Natural killer cell (primary cell): ENCODE measurements at regions not wholly inside any gene's neighbourhood (a gene's known extent, or its start where the extent isn't known, plus 50 kb on each side); places are given as distances from the start of the nearest gene placed in this dataset.

Source experiments
- ATAC-seq, 3 donors: fragments of 150-1000 bp in 2 of 3; fragments of 200-7000 bp in 1 of 3; cut with Tn5 transposase; 1 replicate in 1 of 3; 2 replicates in 2 of 3; pipeline ENCODE4 v1.10.0; 2021; ENCODE audit warnings: mild to moderate bottlenecking in 2 of 3, moderate library complexity in 2 of 3
- DNase-seq, 2 donors: peaks; one replicate each; pipeline versions ENCODE4 v3.0.0 to v3.0.0-alpha.2; 2013 to 2021; ENCODE audit warnings: mixed read lengths in 1 of 2
- H3K27ac ChIP-seq: one replicate; pipeline ENCODE4 v1.5.1; 2013; ENCODE audit warnings: mild to moderate bottlenecking, low read length
- H3K27me3 ChIP-seq: one replicate; pipeline ENCODE4 v1.6.1; 2013; ENCODE audit warnings: low read length; ENCODE audit not compliant: control insufficient read depth, insufficient read depth
- H3K36me3 ChIP-seq: one replicate; pipeline ENCODE4 v1.6.1; 2013; ENCODE audit warnings: low read length; ENCODE audit not compliant: control insufficient read depth, insufficient read depth
- H3K4me1 ChIP-seq: one replicate; pipeline ENCODE4 v1.6.1; 2013; ENCODE audit warnings: low read length; ENCODE audit not compliant: control insufficient read depth, insufficient read depth
- H3K4me3 ChIP-seq: one replicate; pipeline ENCODE4 v1.5.1; 2013; ENCODE audit warnings: low read length
- H3K9me3 ChIP-seq: one replicate; pipeline ENCODE4 v1.6.1; 2013; ENCODE audit warnings: low read length; ENCODE audit not compliant: control insufficient read depth, insufficient read depth
- H3K27ac Mint-ChIP-seq, 2 donors: one replicate each; pipeline ENCODE4 v1.8.0; 2022; ENCODE audit warnings: mild to moderate bottlenecking in 2 of 2, mixed read lengths in 2 of 2, moderate library complexity in 1 of 2
- H3K27me3 Mint-ChIP-seq, 2 donors: one replicate each; pipeline ENCODE4 v1.8.0; 2022; ENCODE audit warnings: low read depth in 2 of 2, mixed read lengths in 2 of 2
- H3K36me3 Mint-ChIP-seq: one replicate; pipeline ENCODE4 v1.8.0; 2022; ENCODE audit warnings: mixed read lengths
- H3K4me1 Mint-ChIP-seq, 2 donors: one replicate each; pipeline ENCODE4 v1.8.0; 2022; ENCODE audit warnings: mixed read lengths in 2 of 2
- H3K4me3 Mint-ChIP-seq: one replicate; pipeline ENCODE4 v1.8.0; 2022; ENCODE audit warnings: mild to moderate bottlenecking, moderate library complexity, mixed read lengths
- H3K9me3 Mint-ChIP-seq, 2 donors: one replicate each; pipeline ENCODE4 v1.8.0; 2022; ENCODE audit warnings: mixed read lengths in 2 of 2
- WGBS: methylation state at CpG from one replicate; pipeline ENCODE4 v1.1.7; 2013; ENCODE audit warnings: missing lambda C conversion rate; ENCODE audit not compliant: insufficient coverage; 5-methylcytosine and 5-hydroxymethylcytosine counted together
- intact Hi-C: fragments of 100-400 bp; cut with micrococcal nuclease; formaldehyde crosslinking; loops from one replicate; pipeline ENCODE4 v1.14.2; 2022
- TF ChIP-seq, protein P1 (sequence below): fragments of 200-600 bp; IDR thresholded peaks from one replicate; pipeline ENCODE4 v1.8.0; 2022; ENCODE audit warnings: antibody characterized with exemption

DNA sequence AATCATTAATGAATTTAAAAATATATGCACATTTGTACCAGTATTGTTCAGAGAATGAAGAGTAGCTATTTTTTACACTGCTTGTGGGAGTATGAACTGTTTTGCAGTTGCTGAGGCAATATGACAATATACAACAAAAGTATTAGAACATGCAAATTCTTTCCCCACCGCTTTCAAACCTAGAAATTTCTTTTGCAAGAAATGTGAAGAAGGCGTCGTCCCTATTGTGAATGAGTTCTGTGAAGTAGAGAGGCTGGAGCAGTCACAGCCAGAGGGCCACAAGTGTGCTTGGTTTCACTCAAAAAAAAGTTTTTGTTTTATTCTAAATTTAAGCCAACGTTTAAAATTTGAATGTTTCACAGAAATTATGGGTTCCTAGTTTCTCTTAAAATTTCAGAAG, 184.9 kb downstream of the ALG10B start:
- Mint-ChIP-seq H3K4me1 (no peaks in the 10 kb centered on the region), H3K27me3 (no peaks in the 10 kb centered on the region), H3K27ac (no peak overlapping the region), H3K4me3 (no peak overlapping the region), H3K9me3 (peaks cover 7 to 15% of the 10 kb centered on the region in 2 donors), H3K36me3 (no peaks in the 10 kb centered on the region)
- DNase-seq = no peak
- Histone ChIP-seq H3K27ac (no peak overlapping the region), H3K27me3 (no peaks in the 10 kb centered on the region), H3K36me3 (no peaks in the 10 kb centered on the region), H3K4me1 (no peaks in the 10 kb centered on the region), H3K4me3 (no peak overlapping the region), H3K9me3 (no peaks in the 10 kb centered on the region)
- no peak for ATAC-seq
- intact Hi-C loops = no loop called here
- 73% methylated on average over 3 of the region's 4 CpGs for WGBS
- TF ChIP-seq, protein P1, sequence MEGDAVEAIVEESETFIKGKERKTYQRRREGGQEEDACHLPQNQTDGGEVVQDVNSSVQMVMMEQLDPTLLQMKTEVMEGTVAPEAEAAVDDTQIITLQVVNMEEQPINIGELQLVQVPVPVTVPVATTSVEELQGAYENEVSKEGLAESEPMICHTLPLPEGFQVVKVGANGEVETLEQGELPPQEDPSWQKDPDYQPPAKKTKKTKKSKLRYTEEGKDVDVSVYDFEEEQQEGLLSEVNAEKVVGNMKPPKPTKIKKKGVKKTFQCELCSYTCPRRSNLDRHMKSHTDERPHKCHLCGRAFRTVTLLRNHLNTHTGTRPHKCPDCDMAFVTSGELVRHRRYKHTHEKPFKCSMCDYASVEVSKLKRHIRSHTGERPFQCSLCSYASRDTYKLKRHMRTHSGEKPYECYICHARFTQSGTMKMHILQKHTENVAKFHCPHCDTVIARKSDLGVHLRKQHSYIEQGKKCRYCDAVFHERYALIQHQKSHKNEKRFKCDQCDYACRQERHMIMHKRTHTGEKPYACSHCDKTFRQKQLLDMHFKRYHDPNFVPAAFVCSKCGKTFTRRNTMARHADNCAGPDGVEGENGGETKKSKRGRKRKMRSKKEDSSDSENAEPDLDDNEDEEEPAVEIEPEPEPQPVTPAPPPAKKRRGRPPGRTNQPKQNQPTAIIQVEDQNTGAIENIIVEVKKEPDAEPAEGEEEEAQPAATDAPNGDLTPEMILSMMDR = no peak

DNA sequence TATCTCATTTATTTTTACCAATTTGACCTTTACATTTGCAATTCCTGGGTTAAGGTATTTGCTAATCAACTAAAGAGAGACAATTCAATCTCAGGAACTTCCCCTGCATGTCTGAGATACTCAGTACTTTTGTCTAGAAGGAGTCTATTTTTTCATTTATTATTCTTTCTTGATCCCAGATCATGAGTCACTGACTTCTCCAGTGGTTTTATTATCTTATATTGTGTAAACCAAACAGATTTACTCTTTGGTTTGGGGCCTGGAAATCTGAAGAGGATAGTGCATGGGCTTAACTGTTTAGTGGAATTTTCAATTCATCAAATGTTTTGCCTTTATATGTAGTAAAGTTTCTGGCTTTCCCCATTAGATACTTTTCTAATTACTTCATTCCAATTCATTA, 185.4 kb downstream of the ALG10B start:
- TF ChIP-seq, protein P1 = no peak
- intact Hi-C loops = no loop called here
- Histone ChIP-seq H3K36me3 (no peaks in the 10 kb centered on the region), H3K4me3 (no peak overlapping the region), H3K4me1 (no peaks in the 10 kb centered on the region), H3K9me3 (no peaks in the 10 kb centered on the region), H3K27ac (no peak overlapping the region), H3K27me3 (no peaks in the 10 kb centered on the region)
- Mint-ChIP-seq H3K27me3 (no peaks in the 10 kb centered on the region), H3K9me3 (peaks cover 7 to 15% of the 10 kb centered on the region in 2 donors), H3K4me1 (no peaks in the 10 kb centered on the region), H3K27ac (no peak overlapping the region), H3K36me3 (no peaks in the 10 kb centered on the region), H3K4me3 (no peak overlapping the region)
- DNase-seq (no peak), ATAC-seq (no peak)

DNA sequence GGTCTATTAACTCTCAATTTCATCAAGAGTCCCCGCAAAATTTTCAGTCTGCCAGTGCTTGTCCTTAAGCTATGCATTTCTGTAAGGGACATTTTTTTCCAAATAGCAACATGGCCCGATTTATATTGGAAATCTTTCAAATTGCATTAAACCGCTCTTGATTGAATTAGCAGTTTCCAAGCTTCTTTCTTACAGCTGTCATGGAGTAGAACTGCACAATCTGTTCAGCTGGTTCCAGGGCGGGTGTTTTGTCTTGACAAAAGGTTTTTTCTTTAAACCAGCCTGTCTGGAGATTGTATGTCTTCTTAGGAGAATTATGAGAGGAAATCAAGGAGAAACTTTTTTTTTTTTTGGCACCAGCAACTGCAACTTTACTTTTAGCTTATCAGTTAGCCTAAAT, 185.8 kb downstream of the ALG10B start:
- no peaks in the 10 kb centered on the region for H3K27me3 ChIP-seq
- intact Hi-C loops = no loop called here
- Mint-ChIP-seq H3K27me3 (no peaks in the 10 kb centered on the region), H3K9me3 (peaks cover 7 to 12% of the 10 kb centered on the region in 2 donors), H3K27ac (no peak overlapping the region), H3K4me1 (no peaks in the 10 kb centered on the region), H3K4me3 (no peak overlapping the region), H3K36me3 (no peaks in the 10 kb centered on the region)
- no peak overlapping the region for H3K4me3 ChIP-seq
- H3K9me3 ChIP-seq = no peaks in the 10 kb centered on the region
- DNase-seq (no peak), ATAC-seq (no peak)
- no peak overlapping the region for H3K27ac ChIP-seq
- H3K4me1 ChIP-seq = no peaks in the 10 kb centered on the region
- H3K36me3 ChIP-seq = no peaks in the 10 kb centered on the region
- WGBS = 89% methylated on average over 4 of the region's 4 CpGs
- TF ChIP-seq, protein P1 = no peak

DNA sequence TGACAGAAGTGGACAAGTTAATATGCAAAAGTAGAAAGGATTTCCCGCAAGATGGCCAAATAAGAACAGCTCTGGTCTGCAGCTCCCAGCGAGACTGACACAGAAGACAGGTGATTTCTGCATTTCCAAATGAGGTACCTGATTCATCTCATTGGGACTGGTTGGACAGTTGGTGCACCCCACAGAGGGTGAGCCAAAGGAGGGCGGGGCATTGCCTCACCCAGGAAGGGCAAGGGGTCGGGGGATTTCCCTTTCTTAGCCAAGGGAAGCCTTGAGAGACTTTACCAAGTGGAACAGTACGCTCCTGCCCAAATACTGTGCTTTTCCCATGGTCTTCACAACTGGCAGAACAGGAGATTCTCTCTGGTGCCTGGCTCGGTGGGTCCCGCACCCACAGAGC, 191.3 kb downstream of the ALG10B start:
- Histone ChIP-seq H3K27ac (no peak overlapping the region), H3K27me3 (no peaks in the 10 kb centered on the region), H3K4me3 (no peak overlapping the region), H3K36me3 (no peaks in the 10 kb centered on the region), H3K9me3 (peaks cover 8% of the 10 kb centered on the region), H3K4me1 (no peaks in the 10 kb centered on the region)
- DNase-seq = no peak
- TF ChIP-seq, protein P1 = no peak
- Mint-ChIP-seq H3K9me3 (peaks cover 14 to 24% of the 10 kb centered on the region in 2 donors), H3K36me3 (peaks cover 8% of the 10 kb centered on the region), H3K27me3 (no peaks in the 10 kb centered on the region), H3K27ac (no peak overlapping the region), H3K4me1 (no peaks in the 10 kb centered on the region), H3K4me3 (no peak overlapping the region)
- intact Hi-C loops = no loop called here
- ATAC-seq = no peak
- 87% methylated on average over 7 of the region's 7 CpGs for WGBS
